Breast epithelium (tissue), 4 donors: ENCODE measurements at regions not wholly inside any gene's neighbourhood (a gene's known extent, or its start where the extent isn't known, plus 50 kb on each side); places are given as distances from the start of the nearest gene placed in this dataset.
"Not testable (repeated sequence)": the region's sequence is repeated elsewhere in the genome, so short reads cannot be mapped to it uniquely, and the experiment has no call there.

Experiments
- DNase-seq, 2 donors: peaks; one replicate each; pipeline ENCODE4 v3.0.0-alpha.2; 2019; ENCODE audit warnings: low spot score in 2 of 2
- H3K27ac ChIP-seq, 2 donors: fragments of 200-600 bp; sonication (generic) in 1 of 2; one replicate each; pipeline ENCODE4 v1.5.1; 2016 to 2019; ENCODE audit warnings: mild to moderate bottlenecking in 1 of 2
- H3K27me3 ChIP-seq, 2 donors: fragments of 200-600 bp; sonication (generic) in 1 of 2; one replicate each; pipeline versions ENCODE4 v1.5.1 to v1.6.0; 2017 to 2019; ENCODE audit warnings: control low read depth in 1 of 2, mild to moderate bottlenecking in 1 of 2
- H3K36me3 ChIP-seq: fragments of 200-600 bp; one replicate; pipeline ENCODE4 v1.5.1; 2019
- H3K4me1 ChIP-seq, 2 donors: fragments of 200-600 bp; sonication (generic); one replicate each; pipeline ENCODE4 v1.5.1; 2016 to 2019; ENCODE audit warnings: control low read depth in 1 of 2
- H3K4me3 ChIP-seq, 3 donors: fragments of 200-600 bp; sonication (generic); 1 replicate in 2 of 3; 2 replicates in 1 of 3; pipeline ENCODE4 v1.5.1; 2016 to 2019; ENCODE audit warnings: mild to moderate bottlenecking in 3 of 3, moderate library complexity in 2 of 3
- H3K9me3 ChIP-seq, 2 donors: fragments of 200-600 bp; sonication (generic) in 1 of 2; one replicate each; pipeline ENCODE4 v1.5.1; 2016 to 2019; ENCODE audit warnings: control low read depth in 1 of 2
- POLR2A ChIP-seq: fragments of 450-650 bp; IDR thresholded peaks from one replicate; pipeline ENCODE4 v1.6.1; 2016; ENCODE audit warnings: antibody characterized with exemption, mild to moderate bottlenecking, moderate library complexity
- POLR2AphosphoS5 ChIP-seq, 3 donors: sonication (generic); formaldehyde crosslinking; IDR thresholded peaks; one replicate each; pipeline ENCODE4 v1.6.1; 2017; ENCODE audit warnings: antibody characterized with exemption in 3 of 3
- intact Hi-C: fragments of 100-400 bp; cut with DNase I; formaldehyde crosslinking; loops from one replicate; pipeline ENCODE4 v1.15.1; 2023; ENCODE audit warnings: low total_unique reads
- TF ChIP-seq, protein P1 (sequence below), 3 donors: fragments of 450-650 bp; IDR thresholded peaks; one replicate each; pipeline ENCODE4 v1.5.1; 2016 to 2017; ENCODE audit warnings: antibody characterized with exemption in 3 of 3, mild to moderate bottlenecking in 3 of 3, moderate library complexity in 3 of 3

DNA sequence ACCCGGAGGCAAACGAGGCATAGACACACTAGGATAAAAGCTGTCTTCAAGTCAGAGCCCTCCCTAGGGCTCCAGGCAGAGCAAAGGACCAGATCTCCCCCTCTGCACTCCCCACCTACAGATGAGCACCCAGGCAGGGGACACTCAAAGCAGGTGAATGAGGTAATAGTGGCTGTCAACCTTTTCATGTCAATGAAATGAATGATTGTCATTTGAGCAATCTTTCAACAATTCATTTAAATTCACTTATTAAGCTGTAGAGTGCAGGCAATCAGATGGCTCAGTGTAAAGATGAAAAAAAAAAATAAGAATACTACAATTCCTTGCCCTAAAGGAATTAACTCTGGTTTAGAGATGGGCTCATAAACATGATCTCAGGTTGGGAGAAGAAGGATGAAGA is 427.8 kb upstream of the ISX start:
- TF ChIP-seq, protein P1, sequence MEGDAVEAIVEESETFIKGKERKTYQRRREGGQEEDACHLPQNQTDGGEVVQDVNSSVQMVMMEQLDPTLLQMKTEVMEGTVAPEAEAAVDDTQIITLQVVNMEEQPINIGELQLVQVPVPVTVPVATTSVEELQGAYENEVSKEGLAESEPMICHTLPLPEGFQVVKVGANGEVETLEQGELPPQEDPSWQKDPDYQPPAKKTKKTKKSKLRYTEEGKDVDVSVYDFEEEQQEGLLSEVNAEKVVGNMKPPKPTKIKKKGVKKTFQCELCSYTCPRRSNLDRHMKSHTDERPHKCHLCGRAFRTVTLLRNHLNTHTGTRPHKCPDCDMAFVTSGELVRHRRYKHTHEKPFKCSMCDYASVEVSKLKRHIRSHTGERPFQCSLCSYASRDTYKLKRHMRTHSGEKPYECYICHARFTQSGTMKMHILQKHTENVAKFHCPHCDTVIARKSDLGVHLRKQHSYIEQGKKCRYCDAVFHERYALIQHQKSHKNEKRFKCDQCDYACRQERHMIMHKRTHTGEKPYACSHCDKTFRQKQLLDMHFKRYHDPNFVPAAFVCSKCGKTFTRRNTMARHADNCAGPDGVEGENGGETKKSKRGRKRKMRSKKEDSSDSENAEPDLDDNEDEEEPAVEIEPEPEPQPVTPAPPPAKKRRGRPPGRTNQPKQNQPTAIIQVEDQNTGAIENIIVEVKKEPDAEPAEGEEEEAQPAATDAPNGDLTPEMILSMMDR (IDR thresholded peaks at IDR 0.05) = no peak
- TF ChIP-seq POLR2AphosphoS5 (IDR thresholded peaks at IDR 0.05) = no peak
- no peak for TF ChIP-seq POLR2A
- H3K9me3 ChIP-seq = no peaks in the 10 kb centered on the region
- no peak for DNase-seq
- no peak overlapping the region for H3K27ac ChIP-seq
- H3K27me3 ChIP-seq = peaks cover 0 to 19% of the 10 kb centered on the region in 2 donors
- no peak overlapping the region for H3K4me3 ChIP-seq
- no peaks in the 10 kb centered on the region for H3K36me3 ChIP-seq
- no peaks in the 10 kb centered on the region for H3K4me1 ChIP-seq
- intact Hi-C loops = no loop called here

DNA sequence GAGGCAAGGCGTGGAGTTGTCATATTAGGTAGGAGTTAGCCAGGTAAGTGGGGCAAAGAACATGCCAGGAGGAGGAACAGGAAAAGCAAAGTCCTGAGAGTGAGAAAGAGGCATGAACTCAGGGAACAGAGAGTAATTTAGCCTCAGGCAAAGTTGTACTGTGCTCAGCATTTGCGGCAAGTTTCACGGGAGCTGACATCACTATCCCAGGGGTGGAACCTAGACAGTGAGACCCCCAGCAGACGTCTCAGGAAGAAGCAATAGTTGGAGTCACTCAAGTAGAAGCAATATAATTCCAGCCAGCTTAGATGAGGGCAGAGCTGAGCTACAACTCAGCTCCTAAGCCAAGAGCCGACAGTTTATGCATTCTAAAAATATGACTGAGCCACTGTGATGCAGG is 426.0 kb upstream of the ISX start:
- no peaks in the 10 kb centered on the region for H3K9me3 ChIP-seq
- DNase-seq = no peak
- no peak overlapping the region for H3K4me3 ChIP-seq
- TF ChIP-seq, protein P1 (IDR thresholded peaks at IDR 0.05) = no peak
- TF ChIP-seq POLR2A = no peak
- no peak for TF ChIP-seq POLR2AphosphoS5 (IDR thresholded peaks at IDR 0.05)
- H3K4me1 ChIP-seq = no peaks in the 10 kb centered on the region
- H3K36me3 ChIP-seq = no peaks in the 10 kb centered on the region
- peaks cover 0 to 19% of the 10 kb centered on the region in 2 donors for H3K27me3 ChIP-seq
- intact Hi-C loops = no loop called here
- H3K27ac ChIP-seq = no peak overlapping the region

DNA sequence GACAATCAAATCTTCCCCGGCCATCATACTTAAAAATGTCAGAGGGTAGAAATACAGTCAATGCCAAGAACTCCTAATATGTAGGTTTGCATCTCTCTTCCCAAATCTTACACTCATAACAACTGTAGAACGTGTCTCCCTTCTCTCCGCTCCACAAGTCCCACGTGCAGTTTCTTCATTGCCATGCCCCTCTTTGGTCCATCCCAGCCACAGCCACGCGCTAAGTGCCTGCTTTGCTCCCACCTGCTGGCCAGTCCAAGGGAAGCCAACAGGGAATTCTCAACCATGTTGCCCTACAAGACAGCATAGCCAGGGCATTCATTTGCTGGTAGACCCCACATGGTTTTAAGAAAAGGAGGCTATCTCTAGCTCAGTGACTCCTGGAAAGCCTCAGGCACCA is 420.6 kb upstream of the ISX start:
- DNase-seq = no peak
- H3K9me3 ChIP-seq = no peaks in the 10 kb centered on the region
- no peaks in the 10 kb centered on the region for H3K4me1 ChIP-seq
- TF ChIP-seq POLR2A = no peak
- no peak for TF ChIP-seq POLR2AphosphoS5 (IDR thresholded peaks at IDR 0.05)
- TF ChIP-seq, protein P1 (IDR thresholded peaks at IDR 0.05) = no peak
- no peaks in the 10 kb centered on the region for H3K36me3 ChIP-seq
- intact Hi-C loops = no loop called here
- no peaks in the 10 kb centered on the region for H3K27me3 ChIP-seq
- no peak overlapping the region for H3K4me3 ChIP-seq
- no peak overlapping the region for H3K27ac ChIP-seq

DNA sequence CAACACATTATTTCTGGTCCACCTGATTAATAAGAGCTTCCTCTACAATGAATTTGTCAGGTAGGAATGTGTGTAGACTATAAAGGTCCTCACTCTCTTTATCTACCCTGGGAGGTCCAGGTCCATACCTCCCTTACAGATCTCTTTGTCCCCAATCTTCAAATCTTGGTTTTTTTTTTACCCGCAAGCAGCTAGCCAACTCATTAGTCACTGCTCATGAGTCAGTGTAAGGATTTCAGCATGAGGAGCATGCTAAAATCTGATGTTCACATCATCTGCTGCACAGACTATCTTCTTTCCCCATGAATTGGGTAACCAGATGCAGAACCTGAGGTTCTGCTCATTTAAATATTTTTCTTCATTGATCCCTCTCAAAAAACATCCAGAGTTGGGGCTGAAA is 397.0 kb upstream of the ISX start:
- Histone ChIP-seq H3K27me3 (peaks cover 0 to 7% of the 10 kb centered on the region in 2 donors), H3K27ac (no peak overlapping the region), H3K4me3 (no peak overlapping the region), H3K4me1 (no peaks in the 10 kb centered on the region), H3K36me3 (no peaks in the 10 kb centered on the region), H3K9me3 (no peaks in the 10 kb centered on the region)
- intact Hi-C loops = no loop called here
- DNase-seq = no peak
- TF ChIP-seq POLR2A = no peak
- TF ChIP-seq, protein P1 (IDR thresholded peaks at IDR 0.05) = no peak
- TF ChIP-seq POLR2AphosphoS5 (IDR thresholded peaks at IDR 0.05) = no peak

DNA sequence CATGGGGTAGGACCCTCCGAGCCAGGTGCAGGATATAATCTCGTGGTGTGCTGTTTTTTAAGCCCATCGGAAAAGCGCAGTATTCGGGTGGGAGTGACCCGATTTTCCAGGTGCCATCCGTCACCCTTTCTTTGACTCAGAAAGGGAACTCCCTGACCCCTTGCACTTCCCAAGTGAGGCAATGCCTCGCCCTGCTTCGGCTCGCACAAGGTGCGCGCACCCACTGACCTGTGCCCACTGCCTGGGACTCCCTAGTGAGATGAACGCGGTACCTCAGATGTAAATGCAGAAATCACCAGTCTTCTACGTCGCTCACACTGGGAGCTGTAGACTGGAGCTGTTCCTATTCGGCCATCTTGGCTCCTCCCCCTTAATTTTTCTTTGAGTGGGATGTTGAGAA is 382.9 kb upstream of the ISX start:
- H3K4me3 ChIP-seq, intact Hi-C loops, H3K36me3 ChIP-seq, H3K9me3 ChIP-seq, DNase-seq, H3K27ac ChIP-seq, H3K27me3 ChIP-seq, H3K4me1 ChIP-seq: not testable (repeated sequence)

DNA sequence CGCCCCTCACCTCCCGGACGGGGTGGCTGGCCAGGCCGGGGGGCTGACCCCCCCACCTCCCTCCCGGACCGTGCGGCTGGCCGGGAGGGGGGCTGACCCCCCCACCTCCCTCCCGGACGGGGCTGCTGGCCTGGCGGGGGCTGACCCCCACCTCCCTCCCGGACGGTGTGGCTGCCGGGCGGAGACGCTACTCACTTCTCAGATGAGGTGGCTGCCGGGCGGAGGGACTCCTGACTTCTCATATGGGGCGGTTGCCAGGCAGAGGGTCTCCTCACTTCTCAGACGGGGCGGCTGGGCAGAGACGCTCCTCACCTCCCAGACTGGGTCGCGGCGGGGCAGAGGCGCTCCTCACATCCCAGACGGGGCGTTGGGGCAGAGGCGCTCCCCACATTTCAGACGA is 381.7 kb upstream of the ISX start:
- H3K27me3 ChIP-seq, DNase-seq, intact Hi-C loops, H3K4me1 ChIP-seq, H3K27ac ChIP-seq, H3K9me3 ChIP-seq, H3K36me3 ChIP-seq, H3K4me3 ChIP-seq: not testable (repeated sequence)
